HG03558 (cell line): ENCODE measurements at regions not wholly inside any gene's neighbourhood (a gene's known extent, or its start where the extent isn't known, plus 50 kb on each side); places are given as distances from the start of the nearest gene placed in this dataset.

Experiments used
- ATAC-seq: cut with Tn5 transposase; IDR thresholded peaks from one replicate; pipeline ENCODE4 v1.9.1; 2021; ENCODE audit warnings: moderate number of reproducible peaks; ENCODE audit not compliant: unreplicated experiment; ENCODE audit errors: extremely low read depth

- ATAC-seq, result no peak
Observed at GRCh38 chr12:115042341-115042740, 358.4 kb upstream of the TBX3 start.

DNA sequence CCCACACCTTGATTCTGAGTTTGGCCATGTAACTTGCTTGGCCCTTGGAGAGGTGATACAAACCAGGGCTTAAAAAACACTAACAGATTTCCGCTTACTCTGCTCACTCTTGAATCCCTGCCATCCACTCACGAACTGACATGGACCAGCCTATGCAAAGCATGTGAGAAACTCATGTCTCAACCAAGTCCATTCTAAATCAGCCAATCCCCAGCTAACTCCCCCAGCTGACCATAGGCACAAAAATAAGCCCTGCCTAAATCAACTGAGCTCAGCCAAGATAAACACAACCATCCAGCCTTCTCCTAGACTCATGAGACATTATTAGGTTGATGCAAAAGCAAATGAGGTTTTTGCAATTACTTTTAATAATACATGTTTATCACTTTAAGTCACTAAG, 353.9 kb upstream of the TBX3 start:
- ATAC-seq, result no peak

GRCh38 chr12:115035535-115036107, 351.6 kb upstream of the TBX3 start:
- no peak for ATAC-seq

DNA sequence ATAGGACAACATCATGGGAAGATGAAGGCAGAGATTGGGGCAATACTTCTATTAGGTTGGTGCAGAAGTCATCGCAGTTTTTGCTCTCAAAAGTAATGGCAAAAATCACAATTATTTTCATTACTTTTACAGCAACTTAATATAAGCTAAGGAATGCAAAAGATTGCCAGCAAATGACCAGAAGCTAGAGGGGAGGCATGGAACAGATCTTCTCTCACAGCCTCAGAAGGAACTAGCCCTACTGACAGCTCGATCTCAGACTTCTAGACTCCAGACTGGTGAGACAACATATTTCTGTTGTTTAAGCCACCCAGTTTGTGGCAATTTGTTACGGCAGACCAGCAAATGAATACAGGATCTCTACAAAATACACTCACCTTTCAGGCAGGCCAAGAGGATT, 348.5 kb upstream of the TBX3 start:
- no peak for ATAC-seq

- no peak for ATAC-seq
Observed at GRCh38 chr12:115030017-115030416, 346.0 kb upstream of the TBX3 start.

- no peak for ATAC-seq
Observed at GRCh38 chr12:115024531-115024930, 340.6 kb upstream of the TBX3 start.

- no peak for ATAC-seq
Observed at GRCh38 chr12:115023279-115024265, 339.6 kb upstream of the TBX3 start.

DNA sequence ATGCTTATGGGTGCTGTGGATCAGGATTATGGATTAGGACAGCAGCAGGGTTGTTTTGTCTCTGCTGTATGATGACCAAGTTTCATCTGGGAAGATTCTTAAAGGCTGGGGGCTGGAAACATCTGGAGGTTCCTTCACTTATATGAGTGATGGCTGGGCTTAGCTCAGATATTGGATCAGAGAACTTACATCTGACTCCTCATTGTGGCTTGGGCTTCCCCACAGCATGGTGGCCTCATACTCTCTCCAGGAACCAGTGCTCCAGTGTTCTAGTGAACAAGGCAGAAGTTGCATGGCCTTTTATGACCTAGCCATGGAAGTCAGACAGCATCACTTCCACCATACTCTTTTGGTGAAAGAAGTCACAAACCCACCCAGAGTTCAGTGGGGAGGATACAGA, 336.1 kb upstream of the TBX3 start:
- ATAC-seq, result no peak

DNA sequence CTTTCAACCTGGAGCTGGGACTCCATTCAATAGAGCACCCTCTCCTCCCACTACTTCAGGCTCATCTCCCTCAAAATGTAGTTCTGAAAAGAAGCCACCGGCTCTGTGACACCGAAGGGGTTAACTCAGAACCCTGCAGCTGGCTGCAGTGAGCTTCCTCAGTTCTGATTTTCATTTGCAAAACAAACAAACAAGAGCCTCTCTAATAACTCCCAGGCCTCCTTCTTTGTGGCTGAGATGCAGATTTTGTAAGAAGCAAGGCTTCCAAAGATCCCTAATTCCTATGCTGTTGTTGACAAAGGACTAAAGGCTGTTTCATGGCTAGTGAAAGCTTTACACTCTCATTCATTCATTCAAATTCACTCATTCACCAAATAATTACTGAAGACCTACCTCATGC, 333.4 kb upstream of the TBX3 start:
- ATAC-seq, result no peak

- no peak for ATAC-seq
Observed at GRCh38 chr12:115013236-115013981, 329.4 kb upstream of the TBX3 start.

DNA sequence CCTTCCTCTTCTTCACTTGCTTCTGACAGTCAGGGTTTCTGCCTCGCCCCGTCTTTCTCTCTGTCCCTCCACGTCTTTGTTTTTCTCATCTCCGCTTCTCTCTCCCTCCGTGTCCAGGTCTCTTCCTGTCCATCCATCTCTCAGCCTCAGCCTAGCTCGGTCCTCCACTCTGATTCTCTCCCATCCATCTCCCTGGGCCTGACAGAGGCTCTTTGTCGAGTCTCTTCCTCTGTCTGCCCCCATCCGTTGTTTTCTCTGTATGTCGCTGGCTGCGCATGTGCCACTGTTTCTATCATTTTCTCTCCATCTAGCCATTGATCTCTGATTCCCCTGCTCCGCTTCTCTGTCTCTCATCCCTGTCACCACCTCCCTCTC, 328.9 kb upstream of the TBX3 start:
- no peak for ATAC-seq

- no peak for ATAC-seq
Observed at GRCh38 chr12:115011703-115012102, 327.7 kb upstream of the TBX3 start.

GRCh38 chr12:115010324-115010995, 326.5 kb upstream of the TBX3 start:
- no peak for ATAC-seq

DNA sequence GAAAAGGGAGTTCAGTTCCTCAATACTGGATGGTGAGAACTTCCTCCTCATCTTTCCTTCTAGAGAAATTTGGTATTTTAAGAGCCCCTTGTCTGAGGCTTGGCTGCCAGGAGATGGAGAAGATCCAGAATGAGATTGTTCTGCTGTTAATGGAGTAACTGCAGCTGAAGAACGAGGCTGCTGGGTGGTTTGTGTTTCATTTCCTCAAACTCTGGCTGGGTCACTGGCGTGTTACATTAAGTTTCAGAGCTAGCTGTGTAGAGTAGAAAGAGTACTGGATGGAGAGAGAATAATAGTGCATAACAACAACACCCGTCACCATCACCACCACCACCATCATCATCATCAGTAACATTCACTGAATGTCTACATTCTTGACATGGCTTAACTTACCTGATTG, 325.0 kb upstream of the TBX3 start:
- no peak for ATAC-seq

GRCh38 chr12:115004470-115005146, 320.6 kb upstream of the TBX3 start:
- no peak for ATAC-seq

GRCh38 chr12:115002434-115002833, 318.5 kb upstream of the TBX3 start:
- ATAC-seq, result no peak

DNA sequence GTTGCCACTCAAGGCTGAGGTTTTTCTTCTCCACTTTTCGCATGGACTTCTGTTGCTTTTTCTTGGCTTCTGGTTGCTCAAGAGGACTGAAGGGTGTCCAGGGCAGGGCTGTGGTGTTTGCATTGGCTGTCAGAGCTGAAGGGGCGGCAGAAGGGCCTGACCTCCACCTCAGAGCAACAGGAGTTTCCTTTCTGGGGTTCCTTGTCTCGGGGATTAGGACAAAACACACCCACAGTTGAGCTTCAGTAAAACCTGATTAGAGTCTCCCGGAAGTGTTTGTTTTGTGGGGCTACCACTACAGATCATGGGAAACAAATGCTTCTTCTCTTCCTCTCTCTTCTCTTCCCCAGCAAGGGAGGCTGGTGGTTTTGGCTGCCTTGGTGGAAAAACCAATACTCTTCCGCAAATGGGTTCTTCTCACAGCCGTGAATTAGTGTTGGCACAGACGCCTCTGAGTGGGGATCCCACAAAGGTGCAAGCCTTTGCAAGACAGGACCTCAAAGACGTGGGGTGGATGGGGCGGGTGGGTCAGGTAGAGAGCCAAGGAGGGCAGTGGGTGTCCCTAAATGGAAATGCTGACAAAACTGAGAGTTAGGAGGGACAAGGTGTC, 317.7 kb upstream of the TBX3 start:
- ATAC-seq, result no peak

- ATAC-seq, result no peak
Observed at GRCh38 chr12:115000038-115000437, 316.1 kb upstream of the TBX3 start.

GRCh38 chr12:114998750-114999128, 314.8 kb upstream of the TBX3 start:
- no peak for ATAC-seq
